GM23248 (cell line): ENCODE measurements at regions not wholly inside any gene's neighbourhood (a gene's known extent, or its start where the extent isn't known, plus 50 kb on each side); places are given as distances from the start of the nearest gene placed in this dataset.
"Not testable (repeated sequence)": the region's sequence is repeated elsewhere in the genome, so short reads cannot be mapped to it uniquely, and the experiment has no call there.

ENCODE experiments used
- DNase-seq: peaks from one replicate; pipeline ENCODE4 v3.0.0-alpha.2; 2015
- H2AFZ ChIP-seq: fragments of 200-600 bp; sonication (generic); 2 replicates; pipeline ENCODE4 v1.6.1; 2016; ENCODE audit warnings: antibody characterized with exemption
- H3F3A ChIP-seq: fragments of 200-600 bp; sonication (generic); 2 replicates; pipeline ENCODE4 v1.6.1; 2016; ENCODE audit warnings: mild to moderate bottlenecking, antibody characterized with exemption, mixed run types; ENCODE audit not compliant: insufficient read depth
- H3K27ac ChIP-seq: fragments of 200-600 bp; sonication (generic); 2 replicates; pipeline ENCODE4 v1.5.1; 2016; ENCODE audit warnings: mild to moderate bottlenecking
- H3K27me3 ChIP-seq: fragments of 200-600 bp; sonication (generic); replicated peaks from 2 replicates; pipeline ENCODE4 v1.6.1; 2016; ENCODE audit warnings: mild to moderate bottlenecking; ENCODE audit not compliant: insufficient read depth
- H3K36me3 ChIP-seq: fragments of 200-600 bp; sonication (generic); 2 replicates; pipeline ENCODE4 v1.6.1; 2016; ENCODE audit warnings: low read depth, mild to moderate bottlenecking
- H3K4me1 ChIP-seq: fragments of 200-600 bp; sonication (generic); 2 replicates; pipeline ENCODE4 v1.6.1; 2016; ENCODE audit warnings: mild to moderate bottlenecking; ENCODE audit not compliant: insufficient read depth
- H3K4me2 ChIP-seq: fragments of 200-600 bp; sonication (generic); one replicate; pipeline ENCODE4 v1.6.1; 2016; ENCODE audit warnings: mild to moderate bottlenecking; ENCODE audit not compliant: unreplicated experiment
- H3K4me3 ChIP-seq: fragments of 200-600 bp; sonication (generic); 2 replicates; pipeline ENCODE4 v1.5.1; 2016; ENCODE audit warnings: mild to moderate bottlenecking
- H3K79me2 ChIP-seq: fragments of 200-600 bp; sonication (generic); 2 replicates; pipeline ENCODE4 v1.6.1; 2016; ENCODE audit warnings: mild to moderate bottlenecking; ENCODE audit not compliant: insufficient read depth
- H3K9ac ChIP-seq: fragments of 200-600 bp; sonication (generic); 2 replicates; pipeline ENCODE4 v1.6.1; 2016; ENCODE audit warnings: mild to moderate bottlenecking
- H3K9me2 ChIP-seq: fragments of 200-600 bp; sonication (generic); 2 replicates; pipeline ENCODE4 v1.6.1; 2016; ENCODE audit warnings: mixed run types, mild to moderate bottlenecking, moderate library complexity; ENCODE audit not compliant: insufficient read depth
- H3K9me3 ChIP-seq: fragments of 200-600 bp; sonication (generic); one replicate; pipeline ENCODE4 v1.6.1; 2017; ENCODE audit warnings: low read depth
- H4K20me1 ChIP-seq: fragments of 200-600 bp; sonication (generic); 2 replicates; pipeline ENCODE4 v1.6.0; 2016; ENCODE audit not compliant: insufficient read depth
- EZH2 ChIP-seq: fragments of 200-600 bp; sonication (generic); IDR thresholded peaks from 2 replicates; pipeline ENCODE4 v1.6.1; 2018; ENCODE audit warnings: antibody characterized with exemption, mild to moderate bottlenecking; ENCODE audit not compliant: insufficient read depth, poor library complexity, severe bottlenecking
- EZH2phosphoT487 ChIP-seq: fragments of 200-600 bp; sonication (generic); IDR thresholded peaks from 2 replicates; pipeline ENCODE4 v1.6.1; 2018; ENCODE audit warnings: antibody characterized with exemption, moderate library complexity, mild to moderate bottlenecking, low read depth; ENCODE audit not compliant: insufficient read depth
- WGBS, 2 experiments: methylation state at CpG; one replicate each; pipeline ENCODE4 v1.1.6; 2015 to 2017; ENCODE audit warnings: low lambda C conversion rate in 2 of 2, low coverage in 1 of 2; ENCODE audit errors: missing lambda C conversion rate in 2 of 2; 5-methylcytosine and 5-hydroxymethylcytosine counted together
- in situ Hi-C: fragments of 300-500 bp; cut with MboI; formaldehyde crosslinking; loops from 2 replicates; pipeline ENCODE4 v1.15.0; 2020

- Histone ChIP-seq H3K9me2 (no peaks in the 10 kb centered on the region), H3K4me1 (no peaks in the 10 kb centered on the region), H3F3A (no peaks in the 10 kb centered on the region), H3K4me2 (no peak overlapping the region), H3K27ac (no peak overlapping the region), H3K9ac (no peak overlapping the region), H3K4me3 (no peak overlapping the region), H2AFZ (no peak overlapping the region), H3K36me3 (no peaks in the 10 kb centered on the region), H4K20me1 (no peaks in the 10 kb centered on the region), H3K79me2 (no peaks in the 10 kb centered on the region), H3K9me3 (no peaks in the 10 kb centered on the region), H3K27me3 (no peaks in the 10 kb centered on the region)
- 94 to 96% methylated on average over 1 of the region's 1 CpG for WGBS, 2 experiments
- no peak for DNase-seq
- in situ Hi-C loops: no loop called here
- no peak for TF ChIP-seq EZH2
- TF ChIP-seq EZH2phosphoT487: no peak
Observed at GRCh38 chr1:178660461-178660860, 64.6 kb upstream of the RALGPS2 start.

- Histone ChIP-seq H3K4me3 (no peak overlapping the region), H3K4me2 (no peak overlapping the region), H3F3A (no peaks in the 10 kb centered on the region), H4K20me1 (no peaks in the 10 kb centered on the region), H3K27ac (no peak overlapping the region), H2AFZ (no peak overlapping the region), H3K9ac (no peak overlapping the region), H3K9me2 (no peaks in the 10 kb centered on the region), H3K36me3 (no peaks in the 10 kb centered on the region), H3K79me2 (no peaks in the 10 kb centered on the region), H3K27me3 (no peaks in the 10 kb centered on the region), H3K9me3 (no peaks in the 10 kb centered on the region), H3K4me1 (no peaks in the 10 kb centered on the region)
- no peak for DNase-seq
- in situ Hi-C loops: no loop called here
- TF ChIP-seq EZH2phosphoT487: no peak
- TF ChIP-seq EZH2: no peak
- WGBS, 2 experiments: 84 to 90% methylated on average over 5 of the region's 5 CpGs
Observed at GRCh38 chr1:178664278-178664677, 60.8 kb upstream of the RALGPS2 start.

GRCh38 chr1:178665579-178665978 is 59.5 kb upstream of the RALGPS2 start:
- no peaks in the 10 kb centered on the region for H3F3A ChIP-seq
- no peak overlapping the region for H3K4me2 ChIP-seq
- no peaks in the 10 kb centered on the region for H3K36me3 ChIP-seq
- H3K9me3 ChIP-seq: no peaks in the 10 kb centered on the region
- WGBS, 2 experiments: 64 to 69% methylated on average over 1 of the region's 1 CpG
- H4K20me1 ChIP-seq: no peaks in the 10 kb centered on the region
- DNase-seq: no peak
- H3K9me2 ChIP-seq: no peaks in the 10 kb centered on the region
- TF ChIP-seq EZH2 (no peak), EZH2phosphoT487 (no peak)
- no peak overlapping the region for H3K4me3 ChIP-seq
- in situ Hi-C loops: no loop called here
- H3K9ac ChIP-seq: no peak overlapping the region
- H2AFZ ChIP-seq: no peak overlapping the region
- H3K79me2 ChIP-seq: no peaks in the 10 kb centered on the region
- no peaks in the 10 kb centered on the region for H3K4me1 ChIP-seq
- H3K27me3 ChIP-seq: no peaks in the 10 kb centered on the region
- no peak overlapping the region for H3K27ac ChIP-seq

GRCh38 chr1:178666891-178667290 is 58.2 kb upstream of the RALGPS2 start:
- H3K79me2 ChIP-seq, H3K9ac ChIP-seq, H3K27ac ChIP-seq, H2AFZ ChIP-seq, DNase-seq, H3K9me2 ChIP-seq, H3F3A ChIP-seq, H3K27me3 ChIP-seq, H3K9me3 ChIP-seq, H3K4me2 ChIP-seq, H3K36me3 ChIP-seq, H3K4me1 ChIP-seq, in situ Hi-C loops, H4K20me1 ChIP-seq, H3K4me3 ChIP-seq: not testable (repeated sequence)
- WGBS, 2 experiments: 70 to 72% methylated on average over 9 of the region's 9 CpGs

GRCh38 chr1:178672434-178672833 is 52.6 kb upstream of the RALGPS2 start:
- no peaks in the 10 kb centered on the region for H3K36me3 ChIP-seq
- no peak overlapping the region for H2AFZ ChIP-seq
- no peak overlapping the region for H3K4me2 ChIP-seq
- TF ChIP-seq EZH2: no peak
- no peak for TF ChIP-seq EZH2phosphoT487
- H3K27me3 ChIP-seq: no peaks in the 10 kb centered on the region
- no peak overlapping the region for H3K27ac ChIP-seq
- in situ Hi-C loops: no loop called here
- no peaks in the 10 kb centered on the region for H3K4me1 ChIP-seq
- no peaks in the 10 kb centered on the region for H3K79me2 ChIP-seq
- no peak for DNase-seq
- no peaks in the 10 kb centered on the region for H3K9me3 ChIP-seq
- no peaks in the 10 kb centered on the region for H3K9me2 ChIP-seq
- no peaks in the 10 kb centered on the region for H3F3A ChIP-seq
- H3K9ac ChIP-seq: no peak overlapping the region
- H3K4me3 ChIP-seq: no peak overlapping the region
- no peaks in the 10 kb centered on the region for H4K20me1 ChIP-seq

GRCh38 chr1:178674559-178674958 is 50.5 kb upstream of the RALGPS2 start:
- H3K27me3 ChIP-seq, H3K4me2 ChIP-seq, H3K9me2 ChIP-seq, H3K9me3 ChIP-seq, H3K36me3 ChIP-seq, H3K4me3 ChIP-seq, H2AFZ ChIP-seq, H3K27ac ChIP-seq, H3K79me2 ChIP-seq, H3K4me1 ChIP-seq, DNase-seq, H3F3A ChIP-seq, in situ Hi-C loops, H3K9ac ChIP-seq, H4K20me1 ChIP-seq: not testable (repeated sequence)
- WGBS, 2 experiments: 100% methylated on average over 1 of the region's 1 CpG
